ENCODE measurements at regions not wholly inside any gene's neighbourhood (a gene's known extent, or its start where the extent isn't known, plus 50 kb on each side); places are given as distances from the start of the nearest gene placed in this dataset.

DNA sequence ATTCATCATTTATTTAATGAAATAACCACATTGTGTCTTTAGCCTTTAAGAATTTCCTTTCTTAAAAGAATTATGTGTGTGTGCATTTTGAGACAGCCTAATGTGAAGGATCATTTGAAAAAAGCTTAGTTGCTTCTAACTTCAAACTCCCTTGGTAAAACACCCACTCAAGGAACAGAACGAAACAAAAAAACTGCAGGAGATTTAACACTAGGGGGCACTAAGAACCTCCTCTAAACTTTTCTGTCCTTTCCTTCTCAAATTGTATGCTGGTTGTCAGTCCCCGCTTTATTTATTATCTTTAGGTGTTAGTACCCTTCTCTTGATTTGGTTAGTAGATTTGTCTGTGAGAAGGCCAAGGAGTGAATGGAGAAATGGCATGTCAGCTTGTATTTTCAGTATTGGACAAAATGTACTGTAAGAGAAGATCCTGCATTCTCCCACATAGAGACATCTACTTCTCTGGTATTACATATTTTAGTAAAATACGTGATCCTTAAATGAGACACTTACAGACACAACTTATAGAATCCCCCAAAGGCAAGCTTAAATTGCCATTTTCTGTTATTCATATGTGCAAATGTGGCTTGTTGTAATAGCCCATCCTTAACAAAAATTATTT lies 229.7 kb downstream of the MRPS30 start:
- Histone ChIP-seq H3K9ac (ENCODE audit: insufficient read length, low read depth) (no peak overlapping the region), H3K9me3 (ENCODE audit: insufficient read depth, low read length) (no peaks in the 10 kb centered on the region)

DNA sequence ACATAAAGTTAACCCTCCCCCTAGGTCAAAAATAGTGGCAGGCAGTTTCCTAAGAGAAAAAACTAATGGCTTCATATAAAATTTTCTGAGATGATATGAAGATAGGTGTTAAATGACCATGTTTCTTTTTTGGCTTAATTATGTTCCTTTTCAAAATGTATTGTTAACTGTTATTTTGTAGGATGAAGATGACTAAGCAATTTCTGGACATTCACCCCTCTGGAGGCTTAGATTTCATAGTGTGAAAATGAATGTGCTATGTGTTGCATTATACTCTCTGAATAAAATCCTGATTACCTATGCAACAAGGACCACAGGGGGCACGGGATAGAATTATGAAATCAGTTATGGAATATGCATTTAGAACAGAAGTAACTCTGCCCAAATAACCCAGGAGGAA lies 233.5 kb downstream of the MRPS30 start:
- Histone ChIP-seq H3K36me3 (ENCODE audit: insufficient read depth, insufficient read length, low read length) (no peaks in the 10 kb centered on the region), H3K27me3 (ENCODE audit: insufficient read depth, insufficient read length) (no peaks in the 10 kb centered on the region), H3K9me3 (ENCODE audit: insufficient read depth, low read length) (no peaks in the 10 kb centered on the region), H3K4me3 (ENCODE audit: insufficient read length, low read depth) (no peak overlapping the region), H3K9ac (ENCODE audit: insufficient read length, low read depth) (no peak overlapping the region), H3K4me1 (ENCODE audit: insufficient read depth, insufficient read length) (no peaks in the 10 kb centered on the region)
- DNase-seq (ENCODE audit: low read depth, low spot score), result no peak
- TF ChIP-seq SUZ12 (IDR thresholded peaks at IDR 0.05; ENCODE audit: extremely low read depth, insufficient read depth, insufficient read length), result no peak
- TF ChIP-seq ZNF274 (IDR thresholded peaks at IDR 0.05; ENCODE audit: low read depth, low read length), result no peak
- TF ChIP-seq YY1 (IDR thresholded peaks at IDR 0.05; ENCODE audit: insufficient read depth, insufficient read length), result no peak

More for the DNA sequence above, 229.7 kb downstream of the MRPS30 start:
- TF ChIP-seq ZNF274 (IDR thresholded peaks at IDR 0.05; ENCODE audit: low read depth, low read length), result no peak
- TF ChIP-seq SUZ12 (IDR thresholded peaks at IDR 0.05; ENCODE audit: extremely low read depth, insufficient read depth, insufficient read length), result no peak
- TF ChIP-seq YY1 (IDR thresholded peaks at IDR 0.05; ENCODE audit: insufficient read depth, insufficient read length), result no peak
- Histone ChIP-seq H3K27me3 (ENCODE audit: insufficient read depth, insufficient read length) (no peaks in the 10 kb centered on the region), H3K4me3 (ENCODE audit: insufficient read length, low read depth) (no peak overlapping the region), H3K4me1 (ENCODE audit: insufficient read depth, insufficient read length) (no peaks in the 10 kb centered on the region), H3K36me3 (ENCODE audit: insufficient read depth, insufficient read length, low read length) (no peaks in the 10 kb centered on the region)
- peak; percentile 28 for DNase-seq (ENCODE audit: low read depth, low spot score)

- no peaks in the 10 kb centered on the region for H3K36me3 ChIP-seq (ENCODE audit: insufficient read depth, insufficient read length, low read length)
- peak; percentile 27 for DNase-seq (ENCODE audit: low read depth, low spot score)
- no peaks in the 10 kb centered on the region for H3K27me3 ChIP-seq (ENCODE audit: insufficient read depth, insufficient read length)
- no peak overlapping the region for H3K4me3 ChIP-seq (ENCODE audit: insufficient read length, low read depth)
- no peak overlapping the region for H3K9ac ChIP-seq (ENCODE audit: insufficient read length, low read depth)
- H3K4me1 ChIP-seq (ENCODE audit: insufficient read depth, insufficient read length), result no peaks in the 10 kb centered on the region
- no peaks in the 10 kb centered on the region for H3K9me3 ChIP-seq (ENCODE audit: insufficient read depth, low read length)
- no peak for TF ChIP-seq SUZ12 (IDR thresholded peaks at IDR 0.05; ENCODE audit: extremely low read depth, insufficient read depth, insufficient read length)
- TF ChIP-seq YY1 (IDR thresholded peaks at IDR 0.05; ENCODE audit: insufficient read depth, insufficient read length), result no peak
- no peak for TF ChIP-seq ZNF274 (IDR thresholded peaks at IDR 0.05; ENCODE audit: low read depth, low read length)
Measured at GRCh38 chr5:45057564-45057963, 248.8 kb downstream of the MRPS30 start.

DNA sequence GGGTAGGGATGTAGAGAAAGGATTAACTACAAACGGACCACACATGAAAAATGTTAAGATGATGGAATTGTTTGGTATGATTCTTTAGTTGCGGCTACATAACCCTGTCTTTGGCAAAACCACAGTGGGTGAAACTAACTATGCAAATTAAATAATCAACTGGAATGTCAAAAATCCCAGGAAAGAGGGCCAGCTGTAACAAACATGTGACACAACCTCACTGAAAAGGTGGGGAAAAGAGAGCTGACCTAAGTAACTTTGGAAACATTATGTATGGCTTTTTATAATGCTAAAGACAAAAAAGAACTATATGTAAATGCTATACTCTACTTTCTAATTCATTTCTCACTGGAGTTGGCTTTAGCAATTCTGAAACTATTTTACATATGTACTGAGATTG lies 252.0 kb downstream of the MRPS30 start:
- no peaks in the 10 kb centered on the region for H3K4me1 ChIP-seq (ENCODE audit: insufficient read depth, insufficient read length)
- DNase-seq (ENCODE audit: low read depth, low spot score), result no peak

DNA sequence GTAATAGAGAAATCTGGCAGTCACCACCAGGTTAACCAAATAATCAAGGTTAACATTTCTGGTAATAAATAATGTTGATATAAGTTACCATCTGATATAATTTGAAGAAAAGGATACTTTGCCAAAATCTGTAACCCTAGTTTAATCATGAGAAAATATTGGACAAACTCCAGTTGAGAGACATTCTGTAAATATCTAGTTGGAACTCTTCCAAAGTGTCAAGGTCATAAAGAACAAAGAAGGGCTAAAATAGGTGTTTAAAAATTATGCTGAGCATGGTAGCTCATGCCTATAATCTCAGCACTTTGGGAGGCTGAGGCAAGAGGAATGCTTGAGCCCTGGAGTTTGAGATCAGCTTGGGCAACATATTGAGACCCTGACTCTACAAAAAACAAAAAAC lies 253.3 kb downstream of the MRPS30 start:
- Histone ChIP-seq H3K9ac (ENCODE audit: insufficient read length, low read depth) (no peak overlapping the region), H3K9me3 (ENCODE audit: insufficient read depth, low read length) (no peaks in the 10 kb centered on the region), H3K27me3 (ENCODE audit: insufficient read depth, insufficient read length) (no peaks in the 10 kb centered on the region), H3K36me3 (ENCODE audit: insufficient read depth, insufficient read length, low read length) (no peaks in the 10 kb centered on the region), H3K4me1 (ENCODE audit: insufficient read depth, insufficient read length) (no peaks in the 10 kb centered on the region), H3K4me3 (ENCODE audit: insufficient read length, low read depth) (no peak overlapping the region)
- no peak for DNase-seq (ENCODE audit: low read depth, low spot score)
- TF ChIP-seq YY1 (IDR thresholded peaks at IDR 0.05; ENCODE audit: insufficient read depth, insufficient read length) (no peak), SUZ12 (IDR thresholded peaks at IDR 0.05; ENCODE audit: extremely low read depth, insufficient read depth, insufficient read length) (no peak), ZNF274 (IDR thresholded peaks at IDR 0.05; ENCODE audit: low read depth, low read length) (no peak)

More for the DNA sequence above, 252.0 kb downstream of the MRPS30 start:
- TF ChIP-seq YY1 (IDR thresholded peaks at IDR 0.05; ENCODE audit: insufficient read depth, insufficient read length) (no peak), SUZ12 (IDR thresholded peaks at IDR 0.05; ENCODE audit: extremely low read depth, insufficient read depth, insufficient read length) (no peak)
- Histone ChIP-seq H3K4me3 (ENCODE audit: insufficient read length, low read depth) (no peak overlapping the region), H3K9me3 (ENCODE audit: insufficient read depth, low read length) (no peaks in the 10 kb centered on the region), H3K9ac (ENCODE audit: insufficient read length, low read depth) (no peak overlapping the region), H3K36me3 (ENCODE audit: insufficient read depth, insufficient read length, low read length) (no peaks in the 10 kb centered on the region), H3K27me3 (ENCODE audit: insufficient read depth, insufficient read length) (no peaks in the 10 kb centered on the region)

GRCh38 chr5:45081082-45081481 lies 272.3 kb downstream of the MRPS30 start:
- Histone ChIP-seq H3K36me3 (ENCODE audit: insufficient read depth, insufficient read length, low read length) (no peaks in the 10 kb centered on the region), H3K9me3 (ENCODE audit: insufficient read depth, low read length) (no peaks in the 10 kb centered on the region), H3K9ac (ENCODE audit: insufficient read length, low read depth) (no peak overlapping the region), H3K4me3 (ENCODE audit: insufficient read length, low read depth) (no peak overlapping the region), H3K4me1 (ENCODE audit: insufficient read depth, insufficient read length) (no peaks in the 10 kb centered on the region), H3K27me3 (ENCODE audit: insufficient read depth, insufficient read length) (no peaks in the 10 kb centered on the region)
- no peak for DNase-seq (ENCODE audit: low read depth, low spot score)
- no peak for TF ChIP-seq SUZ12 (IDR thresholded peaks at IDR 0.05; ENCODE audit: extremely low read depth, insufficient read depth, insufficient read length)
- no peak for TF ChIP-seq ZNF274 (IDR thresholded peaks at IDR 0.05; ENCODE audit: low read depth, low read length)
- TF ChIP-seq YY1 (IDR thresholded peaks at IDR 0.05; ENCODE audit: insufficient read depth, insufficient read length), result no peak

GRCh38 chr5:45089870-45090269 lies 281.1 kb downstream of the MRPS30 start:
- Histone ChIP-seq H3K9ac (ENCODE audit: insufficient read length, low read depth) (no peak overlapping the region), H3K4me3 (ENCODE audit: insufficient read length, low read depth) (no peak overlapping the region), H3K4me1 (ENCODE audit: insufficient read depth, insufficient read length) (no peaks in the 10 kb centered on the region), H3K27me3 (ENCODE audit: insufficient read depth, insufficient read length) (no peaks in the 10 kb centered on the region), H3K9me3 (ENCODE audit: insufficient read depth, low read length) (no peaks in the 10 kb centered on the region), H3K36me3 (ENCODE audit: insufficient read depth, insufficient read length, low read length) (no peaks in the 10 kb centered on the region)
- TF ChIP-seq SUZ12 (IDR thresholded peaks at IDR 0.05; ENCODE audit: extremely low read depth, insufficient read depth, insufficient read length) (no peak), YY1 (IDR thresholded peaks at IDR 0.05; ENCODE audit: insufficient read depth, insufficient read length) (no peak), ZNF274 (IDR thresholded peaks at IDR 0.05; ENCODE audit: low read depth, low read length) (no peak)
- DNase-seq (ENCODE audit: low read depth, low spot score), result no peak

Data from NT2/D1 (cell line).